Liver (tissue), 8 donors: ENCODE measurements at regions not wholly inside any gene's neighbourhood (a gene's known extent, or its start where the extent isn't known, plus 50 kb on each side); places are given as distances from the start of the nearest gene placed in this dataset.

Experiments
- DNase-seq: peaks from one replicate; pipeline ENCODE4 v3.0.0-alpha.2; 2017; ENCODE audit warnings: low spot score
- H3K27ac ChIP-seq, 2 donors: one replicate each; pipeline ENCODE4 v1.7.0; 2013; ENCODE audit warnings: inconsistent platforms in 2 of 2, low read length in 2 of 2, control low read depth in 1 of 2, low read depth in 1 of 2, mild to moderate bottlenecking in 1 of 2
- H3K27me3 ChIP-seq, 4 donors: one replicate each; pipeline versions ENCODE4 v1.6.1 to v1.7.0; 2013; ENCODE audit warnings: low read length in 3 of 4, inconsistent platforms in 1 of 4, mild to moderate bottlenecking in 1 of 4, moderate library complexity in 1 of 4; ENCODE audit not compliant: control insufficient read depth in 4 of 4, insufficient read depth in 4 of 4
- H3K36me3 ChIP-seq, 4 donors: one replicate each; pipeline versions ENCODE4 v1.6.1 to v1.7.0; 2013; ENCODE audit warnings: low read length in 3 of 4, mild to moderate bottlenecking in 3 of 4, low read depth in 1 of 4, moderate library complexity in 1 of 4; ENCODE audit not compliant: control insufficient read depth in 4 of 4, insufficient read depth in 3 of 4
- H3K4me1 ChIP-seq, 4 donors: one replicate each; pipeline versions ENCODE4 v1.6.1 to v1.7.0; 2013; ENCODE audit warnings: low read length in 3 of 4, mild to moderate bottlenecking in 3 of 4, moderate library complexity in 1 of 4; ENCODE audit not compliant: control insufficient read depth in 4 of 4, insufficient read depth in 4 of 4
- H3K4me3 ChIP-seq, 3 donors: one replicate each; pipeline versions ENCODE4 v1.6.1 to v1.7.0; 2013; ENCODE audit warnings: low read length in 3 of 3, control low read depth in 1 of 3, low read depth in 1 of 3, mild to moderate bottlenecking in 1 of 3
- H3K9ac ChIP-seq, 2 donors: one replicate each; pipeline ENCODE4 v1.7.0; 2013; ENCODE audit warnings: low read length in 2 of 2, mild to moderate bottlenecking in 2 of 2, moderate library complexity in 2 of 2, control low read depth in 1 of 2, low read depth in 1 of 2
- H3K9me3 ChIP-seq, 4 donors: one replicate each; pipeline versions ENCODE4 v1.6.1 to v1.7.0; 2013; ENCODE audit warnings: low read length in 3 of 4; ENCODE audit not compliant: control insufficient read depth in 4 of 4
- EGR1 ChIP-seq, 2 donors: IDR thresholded peaks; 2 replicates each; pipeline ENCODE4 v1.6.1; 2016 to 2018; ENCODE audit warnings: antibody characterized with exemption in 2 of 2, low read depth in 2 of 2
- FOXA1 ChIP-seq: IDR thresholded peaks from 2 replicates; pipeline ENCODE4 v1.6.1; 2016; ENCODE audit warnings: antibody characterized with exemption
- FOXA2 ChIP-seq: IDR thresholded peaks from 2 replicates; pipeline ENCODE4 v1.6.1; 2016; ENCODE audit warnings: antibody characterized with exemption
- GABPA ChIP-seq, 2 donors: IDR thresholded peaks in 1 of 2; conservative IDR thresholded peaks in 1 of 2; 2 replicates each; pipeline ENCODE4 v1.6.1; 2016; ENCODE audit warnings: antibody characterized with exemption in 2 of 2, mild to moderate bottlenecking in 1 of 2, moderate library complexity in 1 of 2
- HNF4A ChIP-seq, 2 donors: conservative IDR thresholded peaks; 2 replicates each; pipeline ENCODE4 v1.6.1; 2016; ENCODE audit warnings: antibody characterized with exemption in 2 of 2, mild to moderate bottlenecking in 2 of 2
- HNF4G ChIP-seq: IDR thresholded peaks from 2 replicates; pipeline ENCODE4 v1.6.1; 2016; ENCODE audit warnings: antibody characterized with exemption
- JUND ChIP-seq, 2 donors: IDR thresholded peaks; 2 replicates each; pipeline ENCODE4 v1.6.1; 2016; ENCODE audit warnings: antibody characterized with exemption in 2 of 2
- NR2F2 ChIP-seq: IDR thresholded peaks from 2 replicates; pipeline ENCODE4 v1.6.1; 2016; ENCODE audit warnings: antibody characterized with exemption
- RAD21 ChIP-seq, 2 donors: IDR thresholded peaks; 2 replicates each; pipeline ENCODE4 v1.6.1; 2016; ENCODE audit warnings: antibody characterized with exemption in 2 of 2, mild to moderate bottlenecking in 2 of 2
- RXRA ChIP-seq, 2 donors: IDR thresholded peaks; 2 replicates each; pipeline ENCODE4 v1.6.1; 2017 to 2018; ENCODE audit warnings: antibody characterized with exemption in 2 of 2, mild to moderate bottlenecking in 1 of 2
- SP1 ChIP-seq: IDR thresholded peaks from 2 replicates; pipeline ENCODE4 v1.6.1; 2018; ENCODE audit warnings: antibody characterized with exemption, mild to moderate bottlenecking
- TAF1 ChIP-seq: conservative IDR thresholded peaks from 2 replicates; pipeline ENCODE4 v1.6.1; 2016; ENCODE audit warnings: antibody characterized with exemption, mild to moderate bottlenecking
- YY1 ChIP-seq: IDR thresholded peaks from 2 replicates; pipeline ENCODE4 v1.6.1; 2016; ENCODE audit warnings: antibody characterized with exemption, mild to moderate bottlenecking
- whole genome bisulfite sequencing: extraction: QIAGEN DNeasy Blood & Tissue Kit; methylation state at CpG from one replicate; pipeline ENCODE4 v1.1.7; 2013; 5-methylcytosine and 5-hydroxymethylcytosine counted together
- TF ChIP-seq, protein P1 (sequence below): IDR thresholded peaks from 2 replicates; pipeline ENCODE4 v1.6.1; 2016; ENCODE audit warnings: antibody characterized with exemption, mild to moderate bottlenecking
- TF ChIP-seq, protein P2 (sequence below): fragments of 150-350 bp; IDR thresholded peaks from 2 replicates; pipeline ENCODE4 v1.5.1; 2017; ENCODE audit warnings: improper control_type of control experiment, low read depth, low read length; ENCODE audit not compliant: missing input control
- TF ChIP-seq, protein P3 (sequence below): IDR thresholded peaks from 2 replicates; pipeline ENCODE4 v1.6.1; 2016; ENCODE audit warnings: antibody characterized with exemption
- TF ChIP-seq, protein P4 (sequence below): IDR thresholded peaks from 2 replicates; pipeline ENCODE4 v1.6.1; 2016; ENCODE audit warnings: antibody characterized with exemption
- TF ChIP-seq, protein P5 (sequence below): IDR thresholded peaks from 2 replicates; pipeline ENCODE4 v1.6.1; 2016; ENCODE audit warnings: antibody characterized with exemption
- donor health status: healthy.
- donor health status: healthy.
- donor health status: healthy.
- donor health status: healthy.
- donor health status: healthy.

DNA sequence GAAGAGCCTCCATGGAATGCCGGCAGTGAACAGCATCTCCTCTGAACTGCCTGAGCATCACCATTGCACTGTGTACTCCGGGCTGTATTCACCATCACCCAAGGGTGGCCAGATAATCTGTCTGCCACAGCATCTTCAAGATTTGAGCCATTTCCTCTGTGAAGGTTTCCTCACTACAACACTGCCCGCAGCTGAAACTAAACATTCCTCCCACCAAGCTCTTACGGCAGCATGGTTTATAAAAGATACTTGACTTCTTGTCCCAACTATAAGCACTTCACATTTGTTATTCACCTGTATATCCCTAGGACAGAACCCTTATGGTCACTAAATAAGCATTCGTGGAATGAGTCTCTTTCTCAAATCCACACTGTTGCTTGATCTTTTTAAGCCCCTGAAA is 125.9 kb downstream of the SST start:
- no peak overlapping the region for H3K4me3 ChIP-seq
- WGBS: 89% methylated on average over 5 of the region's 5 CpGs
- H3K9ac ChIP-seq: no peak overlapping the region
- H3K4me1 ChIP-seq: no peaks in the 10 kb centered on the region
- H3K27ac ChIP-seq: no peak overlapping the region
- no peaks in the 10 kb centered on the region for H3K36me3 ChIP-seq
- no peak for DNase-seq
- H3K27me3 ChIP-seq: peaks cover 0 to 2% (median 0%) of the 10 kb centered on the region in 4 donors
- TF ChIP-seq, protein P1, sequence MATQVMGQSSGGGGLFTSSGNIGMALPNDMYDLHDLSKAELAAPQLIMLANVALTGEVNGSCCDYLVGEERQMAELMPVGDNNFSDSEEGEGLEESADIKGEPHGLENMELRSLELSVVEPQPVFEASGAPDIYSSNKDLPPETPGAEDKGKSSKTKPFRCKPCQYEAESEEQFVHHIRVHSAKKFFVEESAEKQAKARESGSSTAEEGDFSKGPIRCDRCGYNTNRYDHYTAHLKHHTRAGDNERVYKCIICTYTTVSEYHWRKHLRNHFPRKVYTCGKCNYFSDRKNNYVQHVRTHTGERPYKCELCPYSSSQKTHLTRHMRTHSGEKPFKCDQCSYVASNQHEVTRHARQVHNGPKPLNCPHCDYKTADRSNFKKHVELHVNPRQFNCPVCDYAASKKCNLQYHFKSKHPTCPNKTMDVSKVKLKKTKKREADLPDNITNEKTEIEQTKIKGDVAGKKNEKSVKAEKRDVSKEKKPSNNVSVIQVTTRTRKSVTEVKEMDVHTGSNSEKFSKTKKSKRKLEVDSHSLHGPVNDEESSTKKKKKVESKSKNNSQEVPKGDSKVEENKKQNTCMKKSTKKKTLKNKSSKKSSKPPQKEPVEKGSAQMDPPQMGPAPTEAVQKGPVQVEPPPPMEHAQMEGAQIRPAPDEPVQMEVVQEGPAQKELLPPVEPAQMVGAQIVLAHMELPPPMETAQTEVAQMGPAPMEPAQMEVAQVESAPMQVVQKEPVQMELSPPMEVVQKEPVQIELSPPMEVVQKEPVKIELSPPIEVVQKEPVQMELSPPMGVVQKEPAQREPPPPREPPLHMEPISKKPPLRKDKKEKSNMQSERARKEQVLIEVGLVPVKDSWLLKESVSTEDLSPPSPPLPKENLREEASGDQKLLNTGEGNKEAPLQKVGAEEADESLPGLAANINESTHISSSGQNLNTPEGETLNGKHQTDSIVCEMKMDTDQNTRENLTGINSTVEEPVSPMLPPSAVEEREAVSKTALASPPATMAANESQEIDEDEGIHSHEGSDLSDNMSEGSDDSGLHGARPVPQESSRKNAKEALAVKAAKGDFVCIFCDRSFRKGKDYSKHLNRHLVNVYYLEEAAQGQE: no peak
- TF ChIP-seq TAF1 (no peak), HNF4G (no peak), YY1 (no peak), EGR1 (IDR thresholded peaks at IDR 0.05; ENCODE audit: low read depth in 2 of 2) (no peak)
- no peaks in the 10 kb centered on the region for H3K9me3 ChIP-seq

DNA sequence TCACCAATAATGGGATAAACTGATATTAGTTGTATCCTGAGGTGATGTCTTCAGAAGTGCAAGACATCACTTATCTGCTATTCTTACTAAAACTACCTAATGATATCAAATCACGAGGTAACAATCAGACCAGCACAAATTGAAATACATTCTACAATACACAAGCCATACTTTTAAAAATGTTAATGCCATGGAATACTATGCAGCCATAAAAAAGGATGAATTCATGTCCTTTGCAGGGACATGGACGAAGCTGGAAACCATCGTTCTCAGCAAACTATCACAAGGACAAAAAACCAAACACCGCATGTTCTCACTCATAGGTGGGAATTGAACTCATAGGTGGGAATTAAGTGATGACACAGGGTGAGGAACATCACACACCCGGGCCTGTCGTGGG is 129.3 kb downstream of the SST start:
- 76% methylated on average over 6 of the region's 6 CpGs for WGBS
- Histone ChIP-seq H3K9me3 (no peaks in the 10 kb centered on the region), H3K4me3 (no peak overlapping the region), H3K27ac (no peak overlapping the region), H3K27me3 (no peaks in the 10 kb centered on the region), H3K4me1 (no peaks in the 10 kb centered on the region), H3K9ac (no peak overlapping the region), H3K36me3 (no peaks in the 10 kb centered on the region)
- TF ChIP-seq FOXA1 (no peak), JUND (IDR thresholded peaks at IDR 0.05) (no peak), GABPA (IDR thresholded peaks at IDR 0.05 in 1 of 2, conservative IDR thresholded peaks at IDR 0.05 in 1 of 2) (no peak), TAF1 (no peak), SP1 (no peak), HNF4A (conservative IDR thresholded peaks at IDR 0.05) (no peak), HNF4G (no peak), FOXA2 (no peak), EGR1 (IDR thresholded peaks at IDR 0.05; ENCODE audit: low read depth in 2 of 2) (no peak), YY1 (no peak), NR2F2 (no peak), RAD21 (IDR thresholded peaks at IDR 0.05) (no peak), RXRA (IDR thresholded peaks at IDR 0.05) (no peak)
- TF ChIP-seq, protein P1: no peak
- TF ChIP-seq, protein P2, sequence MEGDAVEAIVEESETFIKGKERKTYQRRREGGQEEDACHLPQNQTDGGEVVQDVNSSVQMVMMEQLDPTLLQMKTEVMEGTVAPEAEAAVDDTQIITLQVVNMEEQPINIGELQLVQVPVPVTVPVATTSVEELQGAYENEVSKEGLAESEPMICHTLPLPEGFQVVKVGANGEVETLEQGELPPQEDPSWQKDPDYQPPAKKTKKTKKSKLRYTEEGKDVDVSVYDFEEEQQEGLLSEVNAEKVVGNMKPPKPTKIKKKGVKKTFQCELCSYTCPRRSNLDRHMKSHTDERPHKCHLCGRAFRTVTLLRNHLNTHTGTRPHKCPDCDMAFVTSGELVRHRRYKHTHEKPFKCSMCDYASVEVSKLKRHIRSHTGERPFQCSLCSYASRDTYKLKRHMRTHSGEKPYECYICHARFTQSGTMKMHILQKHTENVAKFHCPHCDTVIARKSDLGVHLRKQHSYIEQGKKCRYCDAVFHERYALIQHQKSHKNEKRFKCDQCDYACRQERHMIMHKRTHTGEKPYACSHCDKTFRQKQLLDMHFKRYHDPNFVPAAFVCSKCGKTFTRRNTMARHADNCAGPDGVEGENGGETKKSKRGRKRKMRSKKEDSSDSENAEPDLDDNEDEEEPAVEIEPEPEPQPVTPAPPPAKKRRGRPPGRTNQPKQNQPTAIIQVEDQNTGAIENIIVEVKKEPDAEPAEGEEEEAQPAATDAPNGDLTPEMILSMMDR: no peak
- TF ChIP-seq, protein P3, sequence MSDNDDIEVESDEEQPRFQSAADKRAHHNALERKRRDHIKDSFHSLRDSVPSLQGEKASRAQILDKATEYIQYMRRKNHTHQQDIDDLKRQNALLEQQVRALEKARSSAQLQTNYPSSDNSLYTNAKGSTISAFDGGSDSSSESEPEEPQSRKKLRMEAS: no peak
- TF ChIP-seq, protein P4, sequence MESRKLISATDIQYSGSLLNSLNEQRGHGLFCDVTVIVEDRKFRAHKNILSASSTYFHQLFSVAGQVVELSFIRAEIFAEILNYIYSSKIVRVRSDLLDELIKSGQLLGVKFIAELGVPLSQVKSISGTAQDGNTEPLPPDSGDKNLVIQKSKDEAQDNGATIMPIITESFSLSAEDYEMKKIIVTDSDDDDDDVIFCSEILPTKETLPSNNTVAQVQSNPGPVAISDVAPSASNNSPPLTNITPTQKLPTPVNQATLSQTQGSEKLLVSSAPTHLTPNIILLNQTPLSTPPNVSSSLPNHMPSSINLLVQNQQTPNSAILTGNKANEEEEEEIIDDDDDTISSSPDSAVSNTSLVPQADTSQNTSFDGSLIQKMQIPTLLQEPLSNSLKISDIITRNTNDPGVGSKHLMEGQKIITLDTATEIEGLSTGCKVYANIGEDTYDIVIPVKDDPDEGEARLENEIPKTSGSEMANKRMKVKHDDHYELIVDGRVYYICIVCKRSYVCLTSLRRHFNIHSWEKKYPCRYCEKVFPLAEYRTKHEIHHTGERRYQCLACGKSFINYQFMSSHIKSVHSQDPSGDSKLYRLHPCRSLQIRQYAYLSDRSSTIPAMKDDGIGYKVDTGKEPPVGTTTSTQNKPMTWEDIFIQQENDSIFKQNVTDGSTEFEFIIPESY: no peak
- TF ChIP-seq, protein P5, sequence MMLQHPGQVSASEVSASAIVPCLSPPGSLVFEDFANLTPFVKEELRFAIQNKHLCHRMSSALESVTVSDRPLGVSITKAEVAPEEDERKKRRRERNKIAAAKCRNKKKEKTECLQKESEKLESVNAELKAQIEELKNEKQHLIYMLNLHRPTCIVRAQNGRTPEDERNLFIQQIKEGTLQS: no peak
- no peak for DNase-seq
